HEK293T (cell line): ENCODE measurements at regions not wholly inside any gene's neighbourhood (a gene's known extent, or its start where the extent isn't known, plus 50 kb on each side); places are given as distances from the start of the nearest gene placed in this dataset.

Source experiments
- CTBP1 ChIP-seq: fragments of 450-650 bp; IDR thresholded peaks from 2 replicates; pipeline ENCODE4 v1.6.1; 2016; ENCODE audit warnings: borderline replicate concordance
- ELF4 ChIP-seq: fragments of 450-650 bp; IDR thresholded peaks from 2 replicates; pipeline ENCODE4 v1.6.1; 2017; ENCODE audit warnings: antibody characterized with exemption
- FOXA1 ChIP-seq: fragments of 450-650 bp; IDR thresholded peaks from 2 replicates; pipeline ENCODE4 v1.6.1; 2016; ENCODE audit warnings: mild to moderate bottlenecking
- FOXK2 ChIP-seq: fragments of 450-650 bp; IDR thresholded peaks from 2 replicates; pipeline ENCODE4 v1.6.1; 2016; ENCODE audit warnings: mild to moderate bottlenecking
- HDGF ChIP-seq: fragments of 450-650 bp; IDR thresholded peaks from 2 replicates; pipeline ENCODE4 v1.6.1; 2017; ENCODE audit warnings: antibody characterized with exemption, borderline replicate concordance
- L3MBTL2 ChIP-seq: fragments of 450-650 bp; conservative IDR thresholded peaks from 2 replicates; pipeline ENCODE4 v1.6.1; 2016; ENCODE audit warnings: mild to moderate bottlenecking
- SP1 ChIP-seq: fragments of 450-650 bp; IDR thresholded peaks from 2 replicates; pipeline ENCODE4 v1.6.1; 2017
- SUZ12 ChIP-seq: fragments of 450-650 bp; IDR thresholded peaks from 2 replicates; pipeline ENCODE4 v1.6.1; 2016; ENCODE audit warnings: mild to moderate bottlenecking

DNA sequence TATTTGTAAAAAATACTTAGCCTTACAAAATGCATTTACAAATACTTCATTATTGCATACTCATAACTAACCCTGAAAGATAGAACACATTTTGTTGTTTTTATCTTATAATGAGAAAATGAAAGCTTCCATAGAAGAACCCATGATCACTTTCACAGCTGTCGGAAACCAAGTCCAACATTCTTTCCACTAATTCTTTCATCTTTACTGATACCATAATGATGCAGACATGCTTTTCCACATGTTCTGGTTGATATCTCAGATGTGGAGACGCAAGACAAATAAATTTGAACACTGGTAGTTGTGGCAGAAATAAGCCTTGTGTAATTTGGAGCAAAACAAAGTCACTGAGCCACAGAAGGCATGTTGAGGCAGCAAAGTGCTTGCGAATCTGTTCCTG is 136.0 kb downstream of the FBXO4 start:
- TF ChIP-seq CTBP1 (no peak), L3MBTL2 (no peak), SUZ12 (no peak), ELF4 (no peak), FOXK2 (no peak), SP1 (no peak), HDGF (no peak), FOXA1 (no peak)
